HL-60 (cell line): ENCODE measurements at regions not wholly inside any gene's neighbourhood (a gene's known extent, or its start where the extent isn't known, plus 50 kb on each side); places are given as distances from the start of the nearest gene placed in this dataset.

Experiments used
- CTCF ChIP-seq: IDR thresholded peaks from one replicate; pipeline ENCODE4 v1.5.1; 2011; ENCODE audit warnings: low read length, control low read depth, inconsistent platforms; ENCODE audit not compliant: insufficient read depth
- GABPA ChIP-seq: IDR thresholded peaks from 2 replicates; pipeline ENCODE4 v1.6.1; 2012; ENCODE audit warnings: low read depth

- no peak for TF ChIP-seq CTCF
- TF ChIP-seq GABPA, result no peak
Measured at GRCh38 chr9:107592424-107592823, 102.9 kb upstream of the KLF4 start.
